ENCODE measurements at regions not wholly inside any gene's neighbourhood (a gene's known extent, or its start where the extent isn't known, plus 50 kb on each side); places are given as distances from the start of the nearest gene placed in this dataset.

GRCh38 chr3:4008205-4008604 lies 209.0 kb downstream of the LRRN1 start (continued):
- TF ChIP-seq, protein P1, sequence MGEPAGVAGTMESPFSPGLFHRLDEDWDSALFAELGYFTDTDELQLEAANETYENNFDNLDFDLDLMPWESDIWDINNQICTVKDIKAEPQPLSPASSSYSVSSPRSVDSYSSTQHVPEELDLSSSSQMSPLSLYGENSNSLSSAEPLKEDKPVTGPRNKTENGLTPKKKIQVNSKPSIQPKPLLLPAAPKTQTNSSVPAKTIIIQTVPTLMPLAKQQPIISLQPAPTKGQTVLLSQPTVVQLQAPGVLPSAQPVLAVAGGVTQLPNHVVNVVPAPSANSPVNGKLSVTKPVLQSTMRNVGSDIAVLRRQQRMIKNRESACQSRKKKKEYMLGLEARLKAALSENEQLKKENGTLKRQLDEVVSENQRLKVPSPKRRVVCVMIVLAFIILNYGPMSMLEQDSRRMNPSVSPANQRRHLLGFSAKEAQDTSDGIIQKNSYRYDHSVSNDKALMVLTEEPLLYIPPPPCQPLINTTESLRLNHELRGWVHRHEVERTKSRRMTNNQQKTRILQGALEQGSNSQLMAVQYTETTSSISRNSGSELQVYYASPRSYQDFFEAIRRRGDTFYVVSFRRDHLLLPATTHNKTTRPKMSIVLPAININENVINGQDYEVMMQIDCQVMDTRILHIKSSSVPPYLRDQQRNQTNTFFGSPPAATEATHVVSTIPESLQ (CRISPR knock-in tag; IDR thresholded peaks at IDR 0.05) = no peak
- TF ChIP-seq IRF1 (CRISPR knock-in tag; IDR thresholded peaks at IDR 0.05) (no peak), TP53 (CRISPR knock-in tag; IDR thresholded peaks at IDR 0.05) (no peak), PRRX2 (CRISPR knock-in tag; IDR thresholded peaks at IDR 0.05) (no peak)

GRCh38 chr3:4011166-4011565 lies 211.9 kb downstream of the LRRN1 start:
- DNase-seq (ENCODE audit: low spot score) (no peak), ATAC-seq (no peak)
- POLR2A ChIA-PET = no interaction called here
- H3K4me3 Mint-ChIP-seq = no peak overlapping the region
- H3K27me3 Mint-ChIP-seq (ENCODE audit: low read depth) = peaks cover 3% of the 10 kb centered on the region; the same call in 1 of the 2 replicates
- peaks cover 7% of the 10 kb centered on the region; the same call in 1 of the 2 replicates for H3K4me1 Mint-ChIP-seq
- H3K9me3 Mint-ChIP-seq = peaks cover 61% of the 10 kb centered on the region
- H3K36me3 Mint-ChIP-seq = peaks cover 12% of the 10 kb centered on the region; the same call in 1 of the 2 replicates
- no peak for TF ChIP-seq MXD4 (CRISPR knock-in tag; IDR thresholded peaks at IDR 0.05; ENCODE audit: borderline replicate concordance)
- TF ChIP-seq ZNF416 (CRISPR knock-in tag; IDR thresholded peaks at IDR 0.05) = no peak
- no peak for TF ChIP-seq ZNF219 (CRISPR knock-in tag; IDR thresholded peaks at IDR 0.05; ENCODE audit: borderline replicate concordance)
- TF ChIP-seq ZMAT4 (CRISPR knock-in tag; IDR thresholded peaks at IDR 0.05) = no peak
- no peak for TF ChIP-seq NFYB (CRISPR knock-in tag; conservative IDR thresholded peaks at IDR 0.05; ENCODE audit: low read depth)
- no peak for TF ChIP-seq SOX15 (CRISPR knock-in tag; IDR thresholded peaks at IDR 0.05)
- no peak for TF ChIP-seq OVOL2 (CRISPR knock-in tag; IDR thresholded peaks at IDR 0.05; ENCODE audit: borderline replicate concordance)
- TF ChIP-seq GABPB1 (CRISPR knock-in tag; IDR thresholded peaks at IDR 0.05) = no peak
- CTCF ChIA-PET = no interaction called here
- H3K27ac Mint-ChIP-seq = no peak overlapping the region

DNA sequence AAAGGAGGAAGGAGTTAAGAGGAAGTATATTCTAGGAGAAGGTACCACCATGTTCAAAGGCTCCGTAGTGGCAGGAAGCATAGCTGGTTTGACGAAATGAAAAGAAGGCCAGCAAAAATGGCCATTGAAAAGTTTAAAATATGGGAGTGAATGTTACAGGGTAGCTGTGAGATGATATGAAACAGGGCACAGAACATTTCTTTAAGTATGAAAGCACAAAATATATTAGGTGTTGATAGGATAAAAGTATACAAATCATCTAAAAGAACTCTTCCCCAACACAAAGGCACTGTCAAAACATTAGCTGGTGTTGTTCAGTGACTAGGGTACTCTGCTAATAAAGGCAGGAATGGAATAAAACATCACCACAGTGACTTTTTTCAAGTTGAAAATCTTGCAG lies 216.2 kb downstream of the LRRN1 start:
- CTCF ChIA-PET = interaction anchor here (1.4 to 2.6 kb wide), 2 partner anchors 17 to 257 kb away, joined by 5 to 9 read pairs; no protein-coding TSS in a partner anchor
- TF ChIP-seq ELF4 (CRISPR knock-in tag; IDR thresholded peaks at IDR 0.05; ENCODE audit: low read depth) (no peak), RORB (CRISPR knock-in tag; IDR thresholded peaks at IDR 0.05) (no peak), ZNF263 (CRISPR knock-in tag; IDR thresholded peaks at IDR 0.05; ENCODE audit: low read depth) (no peak), ERG (CRISPR knock-in tag; IDR thresholded peaks at IDR 0.05) (no peak), IRF1 (CRISPR knock-in tag; IDR thresholded peaks at IDR 0.05) (no peak)
- TF ChIP-seq, protein P2, sequence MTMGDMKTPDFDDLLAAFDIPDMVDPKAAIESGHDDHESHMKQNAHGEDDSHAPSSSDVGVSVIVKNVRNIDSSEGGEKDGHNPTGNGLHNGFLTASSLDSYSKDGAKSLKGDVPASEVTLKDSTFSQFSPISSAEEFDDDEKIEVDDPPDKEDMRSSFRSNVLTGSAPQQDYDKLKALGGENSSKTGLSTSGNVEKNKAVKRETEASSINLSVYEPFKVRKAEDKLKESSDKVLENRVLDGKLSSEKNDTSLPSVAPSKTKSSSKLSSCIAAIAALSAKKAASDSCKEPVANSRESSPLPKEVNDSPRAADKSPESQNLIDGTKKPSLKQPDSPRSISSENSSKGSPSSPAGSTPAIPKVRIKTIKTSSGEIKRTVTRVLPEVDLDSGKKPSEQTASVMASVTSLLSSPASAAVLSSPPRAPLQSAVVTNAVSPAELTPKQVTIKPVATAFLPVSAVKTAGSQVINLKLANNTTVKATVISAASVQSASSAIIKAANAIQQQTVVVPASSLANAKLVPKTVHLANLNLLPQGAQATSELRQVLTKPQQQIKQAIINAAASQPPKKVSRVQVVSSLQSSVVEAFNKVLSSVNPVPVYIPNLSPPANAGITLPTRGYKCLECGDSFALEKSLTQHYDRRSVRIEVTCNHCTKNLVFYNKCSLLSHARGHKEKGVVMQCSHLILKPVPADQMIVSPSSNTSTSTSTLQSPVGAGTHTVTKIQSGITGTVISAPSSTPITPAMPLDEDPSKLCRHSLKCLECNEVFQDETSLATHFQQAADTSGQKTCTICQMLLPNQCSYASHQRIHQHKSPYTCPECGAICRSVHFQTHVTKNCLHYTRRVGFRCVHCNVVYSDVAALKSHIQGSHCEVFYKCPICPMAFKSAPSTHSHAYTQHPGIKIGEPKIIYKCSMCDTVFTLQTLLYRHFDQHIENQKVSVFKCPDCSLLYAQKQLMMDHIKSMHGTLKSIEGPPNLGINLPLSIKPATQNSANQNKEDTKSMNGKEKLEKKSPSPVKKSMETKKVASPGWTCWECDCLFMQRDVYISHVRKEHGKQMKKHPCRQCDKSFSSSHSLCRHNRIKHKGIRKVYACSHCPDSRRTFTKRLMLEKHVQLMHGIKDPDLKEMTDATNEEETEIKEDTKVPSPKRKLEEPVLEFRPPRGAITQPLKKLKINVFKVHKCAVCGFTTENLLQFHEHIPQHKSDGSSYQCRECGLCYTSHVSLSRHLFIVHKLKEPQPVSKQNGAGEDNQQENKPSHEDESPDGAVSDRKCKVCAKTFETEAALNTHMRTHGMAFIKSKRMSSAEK (CRISPR knock-in tag; IDR thresholded peaks at IDR 0.05; ENCODE audit: borderline replicate concordance) = no peak
- TF ChIP-seq, protein P3, sequence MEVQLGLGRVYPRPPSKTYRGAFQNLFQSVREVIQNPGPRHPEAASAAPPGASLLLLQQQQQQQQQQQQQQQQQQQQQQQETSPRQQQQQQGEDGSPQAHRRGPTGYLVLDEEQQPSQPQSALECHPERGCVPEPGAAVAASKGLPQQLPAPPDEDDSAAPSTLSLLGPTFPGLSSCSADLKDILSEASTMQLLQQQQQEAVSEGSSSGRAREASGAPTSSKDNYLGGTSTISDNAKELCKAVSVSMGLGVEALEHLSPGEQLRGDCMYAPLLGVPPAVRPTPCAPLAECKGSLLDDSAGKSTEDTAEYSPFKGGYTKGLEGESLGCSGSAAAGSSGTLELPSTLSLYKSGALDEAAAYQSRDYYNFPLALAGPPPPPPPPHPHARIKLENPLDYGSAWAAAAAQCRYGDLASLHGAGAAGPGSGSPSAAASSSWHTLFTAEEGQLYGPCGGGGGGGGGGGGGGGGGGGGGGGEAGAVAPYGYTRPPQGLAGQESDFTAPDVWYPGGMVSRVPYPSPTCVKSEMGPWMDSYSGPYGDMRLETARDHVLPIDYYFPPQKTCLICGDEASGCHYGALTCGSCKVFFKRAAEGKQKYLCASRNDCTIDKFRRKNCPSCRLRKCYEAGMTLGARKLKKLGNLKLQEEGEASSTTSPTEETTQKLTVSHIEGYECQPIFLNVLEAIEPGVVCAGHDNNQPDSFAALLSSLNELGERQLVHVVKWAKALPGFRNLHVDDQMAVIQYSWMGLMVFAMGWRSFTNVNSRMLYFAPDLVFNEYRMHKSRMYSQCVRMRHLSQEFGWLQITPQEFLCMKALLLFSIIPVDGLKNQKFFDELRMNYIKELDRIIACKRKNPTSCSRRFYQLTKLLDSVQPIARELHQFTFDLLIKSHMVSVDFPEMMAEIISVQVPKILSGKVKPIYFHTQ (CRISPR knock-in tag; IDR thresholded peaks at IDR 0.05) = no peak
- TF ChIP-seq, protein P4, sequence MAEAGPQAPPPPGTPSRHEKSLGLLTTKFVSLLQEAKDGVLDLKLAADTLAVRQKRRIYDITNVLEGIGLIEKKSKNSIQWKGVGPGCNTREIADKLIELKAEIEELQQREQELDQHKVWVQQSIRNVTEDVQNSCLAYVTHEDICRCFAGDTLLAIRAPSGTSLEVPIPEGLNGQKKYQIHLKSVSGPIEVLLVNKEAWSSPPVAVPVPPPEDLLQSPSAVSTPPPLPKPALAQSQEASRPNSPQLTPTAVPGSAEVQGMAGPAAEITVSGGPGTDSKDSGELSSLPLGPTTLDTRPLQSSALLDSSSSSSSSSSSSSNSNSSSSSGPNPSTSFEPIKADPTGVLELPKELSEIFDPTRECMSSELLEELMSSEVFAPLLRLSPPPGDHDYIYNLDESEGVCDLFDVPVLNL (CRISPR knock-in tag; IDR thresholded peaks at IDR 0.05; ENCODE audit: borderline replicate concordance, low read depth) = no peak

More for the DNA sequence above, 216.2 kb downstream of the LRRN1 start:
- ATAC-seq (no peak), DNase-seq (ENCODE audit: low spot score) (no peak)
- Mint-ChIP-seq H3K36me3 (0 out of 2 replicates have a peak, but pooled peaks cover 16% of the 10 kb centered on the region), H3K27me3 (ENCODE audit: low read depth) (peaks cover 3% of the 10 kb centered on the region; the same call in 1 of the 2 replicates), H3K4me3 (no peak overlapping the region), H3K27ac (no peak overlapping the region), H3K9me3 (peaks cover 66% of the 10 kb centered on the region), H3K4me1 (peaks cover 9% of the 10 kb centered on the region; the same call in 1 of the 2 replicates)
- POLR2A ChIA-PET = no interaction called here
